GM13977 (cell line): ENCODE measurements at regions not wholly inside any gene's neighbourhood (a gene's known extent, or its start where the extent isn't known, plus 50 kb on each side); places are given as distances from the start of the nearest gene placed in this dataset.

ENCODE experiments used
- DNase-seq: peaks from one replicate; pipeline ENCODE4 v3.0.0; 2012; ENCODE audit warnings: low spot score
- CTCF ChIP-seq: IDR thresholded peaks from 2 replicates; pipeline ENCODE4 v1.5.1; 2012; ENCODE audit warnings: mild to moderate bottlenecking, control low read depth; ENCODE audit not compliant: insufficient read depth; ENCODE audit errors: extremely low read depth, missing control alignments
- in situ Hi-C: fragments of 300-500 bp; cut with MboI; formaldehyde crosslinking; loops from one replicate; pipeline ENCODE4 v1.12.0; 2022; ENCODE audit warnings: low sequenced_read_pairs, low pct_unique_long_range_greater_than_20kb, mixed read lengths, inconsistent platforms; ENCODE audit not compliant: unreplicated experiment

GRCh38 chr4:111991797-111992196 lies 153.5 kb upstream of the FAM241A start:
- no peak for TF ChIP-seq CTCF
- in situ Hi-C loops: no loop called here
- no peak for DNase-seq

- in situ Hi-C loops: no loop called here
- TF ChIP-seq CTCF: no peak
- DNase-seq: no peak
These were observed 152.7 kb upstream of the FAM241A start for GRCh38 chr4:111992351-111993168.

GRCh38 chr4:111994392-111994791 lies 150.9 kb upstream of the FAM241A start:
- no peak for TF ChIP-seq CTCF
- no peak for DNase-seq
- in situ Hi-C loops: no loop called here

- no peak for DNase-seq
- TF ChIP-seq CTCF: no peak
- in situ Hi-C loops: no loop called here
These were observed 147.5 kb upstream of the FAM241A start for GRCh38 chr4:111997785-111998184.

- no peak for TF ChIP-seq CTCF
- in situ Hi-C loops: no loop called here
- no peak for DNase-seq
These were observed 145.5 kb upstream of the FAM241A start for GRCh38 chr4:111999801-112000200.

- DNase-seq: no peak
- in situ Hi-C loops: no loop called here
- TF ChIP-seq CTCF: no peak
These were observed 144.2 kb upstream of the FAM241A start for GRCh38 chr4:112001041-112001440.
